ENCODE measurements at regions not wholly inside any gene's neighbourhood (a gene's known extent, or its start where the extent isn't known, plus 50 kb on each side); places are given as distances from the start of the nearest gene placed in this dataset.
"Not testable (repeated sequence)": the region's sequence is repeated elsewhere in the genome, so short reads cannot be mapped to it uniquely, and the experiment has no call there.

- not testable (repeated sequence) for DNase-seq (ENCODE audit: low spot score)
These were observed 805.6 kb upstream of the SPRY2 start for GRCh38 chr13:81146576-81146975.

GRCh38 chr13:81142306-81142999, 801.5 kb upstream of the SPRY2 start:
- DNase-seq (ENCODE audit: low spot score), result no peak

- DNase-seq (ENCODE audit: low spot score), result no peak
These were observed 799.7 kb upstream of the SPRY2 start for GRCh38 chr13:81140675-81141074.

- DNase-seq (ENCODE audit: low spot score), result no peak
These were observed 799.1 kb upstream of the SPRY2 start for GRCh38 chr13:81139987-81140386.

GRCh38 chr13:81138353-81138980, 797.5 kb upstream of the SPRY2 start:
- DNase-seq (ENCODE audit: low spot score), result no peak

GRCh38 chr13:81133066-81133465, 792.1 kb upstream of the SPRY2 start:
- no peak for DNase-seq (ENCODE audit: low spot score)

GRCh38 chr13:81117416-81117815, 776.5 kb upstream of the SPRY2 start:
- DNase-seq (ENCODE audit: low spot score), result no peak

GRCh38 chr13:81116461-81117282, 775.7 kb upstream of the SPRY2 start:
- no peak for DNase-seq (ENCODE audit: low spot score)

- no peak for DNase-seq (ENCODE audit: low spot score)
These were observed 768.1 kb upstream of the SPRY2 start for GRCh38 chr13:81109026-81109425.

GRCh38 chr13:81106348-81106747, 765.4 kb upstream of the SPRY2 start:
- no peak for DNase-seq (ENCODE audit: low spot score)

GRCh38 chr13:81104035-81104715, 763.2 kb upstream of the SPRY2 start:
- DNase-seq (ENCODE audit: low spot score), result no peak

- DNase-seq (ENCODE audit: low spot score), result not testable (repeated sequence)
These were observed 761.1 kb upstream of the SPRY2 start for GRCh38 chr13:81102066-81102465.

GRCh38 chr13:81089371-81090157, 748.6 kb upstream of the SPRY2 start:
- no peak for DNase-seq (ENCODE audit: low spot score)

GRCh38 chr13:81080911-81081454, 740.1 kb upstream of the SPRY2 start:
- DNase-seq (ENCODE audit: low spot score), result no peak

- no peak for DNase-seq (ENCODE audit: low spot score)
These were observed 737.1 kb upstream of the SPRY2 start for GRCh38 chr13:81078048-81078447.

GRCh38 chr13:81069822-81070221, 728.9 kb upstream of the SPRY2 start:
- not testable (repeated sequence) for DNase-seq (ENCODE audit: low spot score)

GRCh38 chr13:81058916-81059290, 718.0 kb upstream of the SPRY2 start:
- no peak for DNase-seq (ENCODE audit: low spot score)

GRCh38 chr13:81058211-81058915, 717.4 kb upstream of the SPRY2 start:
- DNase-seq (ENCODE audit: low spot score), result no peak

- DNase-seq (ENCODE audit: low spot score), result no peak
These were observed 710.9 kb upstream of the SPRY2 start for GRCh38 chr13:81051873-81052272.

GRCh38 chr13:81048026-81048461, 707.1 kb upstream of the SPRY2 start:
- DNase-seq (ENCODE audit: low spot score), result no peak

- no peak for DNase-seq (ENCODE audit: low spot score)
These were observed 700.8 kb upstream of the SPRY2 start for GRCh38 chr13:81041761-81042160.
